Progenitor cell of endocrine pancreas (in vitro differentiated cells): ENCODE measurements at regions not wholly inside any gene's neighbourhood (a gene's known extent, or its start where the extent isn't known, plus 50 kb on each side); places are given as distances from the start of the nearest gene placed in this dataset.

Experiments used
- DNase-seq: peaks from one replicate; pipeline ENCODE4 v3.0.0; 2021; ENCODE audit warnings: low spot score; ENCODE audit not compliant: unreplicated experiment
- H3K27ac Mint-ChIP-seq: 2 replicates; pipeline ENCODE4 v1.8.0; 2021; ENCODE audit warnings: mild to moderate bottlenecking, moderate library complexity, mixed read lengths
- H3K27me3 Mint-ChIP-seq: 2 replicates; pipeline ENCODE4 v1.8.0; 2021; ENCODE audit warnings: mixed read lengths
- H3K36me3 Mint-ChIP-seq: 2 replicates; pipeline ENCODE4 v1.8.0; 2022; ENCODE audit warnings: mixed read lengths; ENCODE audit not compliant: insufficient read depth
- H3K4me1 Mint-ChIP-seq: 2 replicates; pipeline ENCODE4 v1.8.0; 2021; ENCODE audit warnings: low read depth, mixed read lengths
- H3K4me3 Mint-ChIP-seq: 2 replicates; pipeline ENCODE4 v1.8.0; 2021; ENCODE audit warnings: low read depth, mild to moderate bottlenecking, moderate library complexity, mixed read lengths
- H3K9me3 Mint-ChIP-seq: 2 replicates; pipeline ENCODE4 v1.8.0; 2021; ENCODE audit warnings: low read depth, mixed read lengths
- TF ChIP-seq, protein P1 (sequence below): fragments of 200-600 bp; sonication (generic); IDR thresholded peaks from one replicate; pipeline ENCODE4 v1.5.0; 2021; ENCODE audit warnings: antibody characterized with exemption, mild to moderate bottlenecking; ENCODE audit not compliant: unreplicated experiment

DNA sequence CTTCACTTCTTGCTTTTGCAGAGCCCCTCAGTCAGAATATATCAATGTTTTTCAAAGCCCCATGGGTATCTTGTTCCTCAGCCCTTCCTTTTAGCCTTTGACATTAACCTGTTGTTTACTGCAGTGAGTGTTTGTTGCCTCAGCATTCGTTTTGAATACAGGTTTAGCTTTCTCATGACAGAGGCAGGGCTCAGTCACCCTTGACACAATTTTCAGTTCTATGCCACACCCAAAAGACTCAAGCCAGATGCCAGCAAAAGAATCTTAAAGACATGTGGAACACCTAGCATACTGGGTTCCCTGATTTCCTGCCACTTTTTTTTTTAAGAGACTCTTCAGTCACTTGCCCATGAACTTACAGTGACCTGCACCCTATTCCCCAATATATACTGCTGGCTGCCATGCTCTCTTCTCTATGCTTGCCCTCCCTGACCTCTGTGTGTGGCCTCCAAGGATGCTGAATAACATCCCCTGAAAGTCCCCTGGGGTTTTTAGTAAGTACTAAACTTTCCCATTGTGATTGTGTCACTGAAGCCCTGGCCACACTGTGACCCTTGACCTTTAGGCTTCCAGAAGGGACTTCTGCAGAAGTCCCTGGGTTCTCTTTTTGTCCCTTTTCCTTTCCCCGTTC, 1225.5 kb downstream of the TBC1D22A start:
- no peak for DNase-seq
- Mint-ChIP-seq H3K36me3 (no peaks in the 10 kb centered on the region), H3K27me3 (no peaks in the 10 kb centered on the region), H3K4me1 (no peaks in the 10 kb centered on the region), H3K9me3 (peaks cover 35% of the 10 kb centered on the region), H3K4me3 (no peak overlapping the region), H3K27ac (no peak overlapping the region)
- TF ChIP-seq, protein P1, sequence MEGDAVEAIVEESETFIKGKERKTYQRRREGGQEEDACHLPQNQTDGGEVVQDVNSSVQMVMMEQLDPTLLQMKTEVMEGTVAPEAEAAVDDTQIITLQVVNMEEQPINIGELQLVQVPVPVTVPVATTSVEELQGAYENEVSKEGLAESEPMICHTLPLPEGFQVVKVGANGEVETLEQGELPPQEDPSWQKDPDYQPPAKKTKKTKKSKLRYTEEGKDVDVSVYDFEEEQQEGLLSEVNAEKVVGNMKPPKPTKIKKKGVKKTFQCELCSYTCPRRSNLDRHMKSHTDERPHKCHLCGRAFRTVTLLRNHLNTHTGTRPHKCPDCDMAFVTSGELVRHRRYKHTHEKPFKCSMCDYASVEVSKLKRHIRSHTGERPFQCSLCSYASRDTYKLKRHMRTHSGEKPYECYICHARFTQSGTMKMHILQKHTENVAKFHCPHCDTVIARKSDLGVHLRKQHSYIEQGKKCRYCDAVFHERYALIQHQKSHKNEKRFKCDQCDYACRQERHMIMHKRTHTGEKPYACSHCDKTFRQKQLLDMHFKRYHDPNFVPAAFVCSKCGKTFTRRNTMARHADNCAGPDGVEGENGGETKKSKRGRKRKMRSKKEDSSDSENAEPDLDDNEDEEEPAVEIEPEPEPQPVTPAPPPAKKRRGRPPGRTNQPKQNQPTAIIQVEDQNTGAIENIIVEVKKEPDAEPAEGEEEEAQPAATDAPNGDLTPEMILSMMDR: no peak

DNA sequence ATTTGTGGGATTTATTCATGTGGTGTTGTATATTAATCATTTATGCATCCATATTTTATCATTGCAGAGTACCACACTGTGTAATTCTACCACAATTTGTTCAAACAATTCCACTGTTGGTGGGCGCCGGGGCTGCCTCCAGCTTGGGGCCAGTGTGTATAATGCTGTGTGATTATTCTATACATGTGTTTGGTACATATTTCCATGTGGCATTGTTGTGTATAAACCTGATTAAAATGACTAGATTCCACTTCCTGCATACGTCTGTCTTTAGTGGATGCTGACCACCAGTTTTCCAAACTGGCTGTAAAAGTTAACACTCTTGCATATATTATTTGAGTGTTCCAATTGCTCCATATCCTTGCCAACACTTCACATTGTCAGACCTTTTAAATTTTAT, 1213.8 kb downstream of the TBC1D22A start:
- H3K27me3 Mint-ChIP-seq: peaks cover 3% of the 10 kb centered on the region
- no peaks in the 10 kb centered on the region for H3K4me1 Mint-ChIP-seq
- TF ChIP-seq, protein P1: no peak
- no peaks in the 10 kb centered on the region for H3K36me3 Mint-ChIP-seq
- no peak overlapping the region for H3K27ac Mint-ChIP-seq
- no peak for DNase-seq
- H3K9me3 Mint-ChIP-seq: peaks cover 39% of the 10 kb centered on the region
- no peak overlapping the region for H3K4me3 Mint-ChIP-seq

DNA sequence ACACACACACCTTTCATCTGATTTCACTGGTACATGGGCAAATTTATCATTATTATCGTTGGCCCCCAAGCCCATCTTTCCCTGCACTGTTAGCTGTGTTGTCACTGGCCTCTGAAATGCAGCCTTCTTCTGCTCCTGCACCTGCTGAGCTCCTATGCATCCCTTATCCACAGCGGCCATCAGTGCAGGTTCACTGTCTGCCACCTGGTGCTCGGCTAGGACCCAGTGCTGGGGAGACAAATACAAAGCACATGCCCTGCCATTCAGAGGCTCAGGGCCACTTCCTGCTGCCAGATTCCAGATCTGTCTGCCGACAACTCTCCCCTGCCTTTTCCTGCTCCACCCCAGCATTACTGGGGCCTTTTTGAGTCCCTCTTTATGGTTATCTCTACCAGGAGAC, 1205.4 kb downstream of the TBC1D22A start:
- no peaks in the 10 kb centered on the region for H3K4me1 Mint-ChIP-seq
- H3K4me3 Mint-ChIP-seq: no peak overlapping the region
- no peak overlapping the region for H3K27ac Mint-ChIP-seq
- TF ChIP-seq, protein P1: no peak
- no peak for DNase-seq
- no peaks in the 10 kb centered on the region for H3K36me3 Mint-ChIP-seq
- H3K27me3 Mint-ChIP-seq: peaks cover 6% of the 10 kb centered on the region
- H3K9me3 Mint-ChIP-seq: peaks cover 24% of the 10 kb centered on the region

DNA sequence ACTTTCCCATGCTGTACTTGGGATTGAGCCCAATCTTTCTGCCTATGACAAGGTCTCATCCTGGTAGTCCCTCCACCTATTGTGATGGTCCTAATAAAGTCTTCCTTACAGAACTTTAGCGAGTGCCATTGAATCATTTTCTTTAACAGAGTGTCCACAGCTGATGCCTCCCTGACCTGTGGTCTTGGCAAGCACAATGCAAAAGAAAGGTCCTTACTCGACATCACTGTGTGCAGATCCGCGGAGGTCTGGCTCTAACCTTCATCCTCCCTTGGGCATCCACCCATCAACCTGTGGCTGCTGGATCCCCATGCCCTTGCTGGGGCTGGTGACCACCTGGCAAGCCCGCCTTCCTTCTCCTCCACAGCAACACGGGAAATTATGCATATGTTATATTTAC, 1203.9 kb downstream of the TBC1D22A start:
- peaks cover 3% of the 10 kb centered on the region for H3K27me3 Mint-ChIP-seq
- H3K27ac Mint-ChIP-seq: no peak overlapping the region
- no peak for DNase-seq
- no peak overlapping the region for H3K4me3 Mint-ChIP-seq
- H3K4me1 Mint-ChIP-seq: no peaks in the 10 kb centered on the region
- peaks cover 20% of the 10 kb centered on the region for H3K9me3 Mint-ChIP-seq
- TF ChIP-seq, protein P1: no peak
- no peaks in the 10 kb centered on the region for H3K36me3 Mint-ChIP-seq

DNA sequence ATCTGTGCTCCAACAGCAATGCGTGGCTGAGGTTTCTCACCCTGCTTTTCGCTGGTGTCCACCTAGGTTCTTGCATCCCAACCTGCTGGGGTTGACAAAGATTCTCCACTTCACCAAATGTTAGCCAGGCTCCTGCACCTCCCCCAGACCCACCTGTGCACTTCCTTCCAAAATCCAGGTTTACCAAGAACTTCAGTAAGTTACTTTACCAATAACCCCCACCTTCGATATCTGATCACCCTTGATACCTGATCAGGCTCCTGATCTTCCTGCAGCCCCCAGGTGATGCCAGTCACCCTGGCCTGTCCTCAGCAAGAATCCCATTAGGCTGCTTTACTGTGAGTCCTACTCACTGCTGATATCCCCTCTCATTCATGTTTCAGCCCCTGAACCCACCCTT, 1203.4 kb downstream of the TBC1D22A start:
- peaks cover 3% of the 10 kb centered on the region for H3K27me3 Mint-ChIP-seq
- TF ChIP-seq, protein P1: no peak
- DNase-seq: no peak
- no peak overlapping the region for H3K4me3 Mint-ChIP-seq
- peaks cover 20% of the 10 kb centered on the region for H3K9me3 Mint-ChIP-seq
- H3K36me3 Mint-ChIP-seq: no peaks in the 10 kb centered on the region
- no peak overlapping the region for H3K27ac Mint-ChIP-seq
- H3K4me1 Mint-ChIP-seq: no peaks in the 10 kb centered on the region
